HL-60 (cell line): ENCODE measurements at regions not wholly inside any gene's neighbourhood (a gene's known extent, or its start where the extent isn't known, plus 50 kb on each side); places are given as distances from the start of the nearest gene placed in this dataset.

Experiments
- DNase-seq, 2 experiments: peaks; one replicate each; pipeline ENCODE4 v3.0.0-alpha.2; 2010 to 2020; ENCODE audit warnings: low read depth in 1 of 2, low spot score in 1 of 2
- H3K27ac ChIP-seq: fragments of 250-450 bp; sonication (Bioruptor Pico); replicated peaks from 2 replicates; pipeline ENCODE4 v1.5.1; 2020; ENCODE audit warnings: mild to moderate bottlenecking, moderate library complexity
- H3K27me3 ChIP-seq: fragments of 250-450 bp; sonication (Bioruptor Pico); 2 replicates; pipeline ENCODE4 v1.5.1; 2021; ENCODE audit warnings: mild to moderate bottlenecking, moderate library complexity; ENCODE audit not compliant: insufficient read depth, poor library complexity, severe bottlenecking
- H3K4me3 ChIP-seq: replicated peaks from 2 replicates; pipeline ENCODE4 v1.5.1; 2011; ENCODE audit warnings: mild to moderate bottlenecking, control low read depth, low read length; ENCODE audit not compliant: insufficient read depth
- GABPA ChIP-seq: IDR thresholded peaks from 2 replicates; pipeline ENCODE4 v1.6.1; 2012; ENCODE audit warnings: low read depth
- POLR2AphosphoS5 ChIP-seq: IDR thresholded peaks from 2 replicates; pipeline ENCODE4 v1.6.1; 2012; ENCODE audit warnings: low read depth
- SPI1 ChIP-seq: IDR thresholded peaks from 2 replicates; pipeline ENCODE4 v1.6.1; 2012; ENCODE audit warnings: low read depth, mild to moderate bottlenecking, borderline replicate concordance
- TF ChIP-seq, protein P1 (sequence below): IDR thresholded peaks from one replicate; pipeline ENCODE4 v1.5.1; 2011; ENCODE audit warnings: low read length, control low read depth, inconsistent platforms; ENCODE audit not compliant: insufficient read depth
- TF ChIP-seq, protein P2 (sequence below): IDR thresholded peaks from 2 replicates; pipeline ENCODE4 v1.6.1; 2012; ENCODE audit warnings: low read depth; ENCODE audit not compliant: insufficient replicate concordance

DNA sequence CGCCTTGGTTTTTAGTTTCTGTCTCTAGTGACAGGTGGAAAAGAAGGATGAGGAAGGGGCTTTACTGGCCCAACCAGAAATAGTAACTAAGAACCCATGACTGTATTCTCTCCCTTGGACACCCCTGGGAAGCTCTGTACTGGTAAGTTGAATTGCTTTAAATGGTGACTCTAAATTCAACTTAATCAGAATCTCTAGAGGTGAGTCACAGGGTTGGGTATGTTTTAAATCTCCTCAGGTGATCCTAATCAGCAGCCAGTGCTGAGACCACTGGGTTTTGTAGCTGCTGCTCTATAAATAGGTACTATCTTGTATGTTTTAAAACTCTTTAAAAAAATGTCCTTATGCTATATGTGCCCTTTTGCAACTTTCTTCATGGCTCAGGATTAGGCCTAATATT is 314.0 kb upstream of the ECI2 start:
- no peak overlapping the region for H3K27ac ChIP-seq
- H3K27me3 ChIP-seq: no peaks in the 10 kb centered on the region
- no peak for DNase-seq
- H3K4me3 ChIP-seq: no peak overlapping the region
- TF ChIP-seq GABPA (no peak), POLR2AphosphoS5 (no peak), SPI1 (no peak)
- TF ChIP-seq, protein P1, sequence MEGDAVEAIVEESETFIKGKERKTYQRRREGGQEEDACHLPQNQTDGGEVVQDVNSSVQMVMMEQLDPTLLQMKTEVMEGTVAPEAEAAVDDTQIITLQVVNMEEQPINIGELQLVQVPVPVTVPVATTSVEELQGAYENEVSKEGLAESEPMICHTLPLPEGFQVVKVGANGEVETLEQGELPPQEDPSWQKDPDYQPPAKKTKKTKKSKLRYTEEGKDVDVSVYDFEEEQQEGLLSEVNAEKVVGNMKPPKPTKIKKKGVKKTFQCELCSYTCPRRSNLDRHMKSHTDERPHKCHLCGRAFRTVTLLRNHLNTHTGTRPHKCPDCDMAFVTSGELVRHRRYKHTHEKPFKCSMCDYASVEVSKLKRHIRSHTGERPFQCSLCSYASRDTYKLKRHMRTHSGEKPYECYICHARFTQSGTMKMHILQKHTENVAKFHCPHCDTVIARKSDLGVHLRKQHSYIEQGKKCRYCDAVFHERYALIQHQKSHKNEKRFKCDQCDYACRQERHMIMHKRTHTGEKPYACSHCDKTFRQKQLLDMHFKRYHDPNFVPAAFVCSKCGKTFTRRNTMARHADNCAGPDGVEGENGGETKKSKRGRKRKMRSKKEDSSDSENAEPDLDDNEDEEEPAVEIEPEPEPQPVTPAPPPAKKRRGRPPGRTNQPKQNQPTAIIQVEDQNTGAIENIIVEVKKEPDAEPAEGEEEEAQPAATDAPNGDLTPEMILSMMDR: no peak
- TF ChIP-seq, protein P2, sequence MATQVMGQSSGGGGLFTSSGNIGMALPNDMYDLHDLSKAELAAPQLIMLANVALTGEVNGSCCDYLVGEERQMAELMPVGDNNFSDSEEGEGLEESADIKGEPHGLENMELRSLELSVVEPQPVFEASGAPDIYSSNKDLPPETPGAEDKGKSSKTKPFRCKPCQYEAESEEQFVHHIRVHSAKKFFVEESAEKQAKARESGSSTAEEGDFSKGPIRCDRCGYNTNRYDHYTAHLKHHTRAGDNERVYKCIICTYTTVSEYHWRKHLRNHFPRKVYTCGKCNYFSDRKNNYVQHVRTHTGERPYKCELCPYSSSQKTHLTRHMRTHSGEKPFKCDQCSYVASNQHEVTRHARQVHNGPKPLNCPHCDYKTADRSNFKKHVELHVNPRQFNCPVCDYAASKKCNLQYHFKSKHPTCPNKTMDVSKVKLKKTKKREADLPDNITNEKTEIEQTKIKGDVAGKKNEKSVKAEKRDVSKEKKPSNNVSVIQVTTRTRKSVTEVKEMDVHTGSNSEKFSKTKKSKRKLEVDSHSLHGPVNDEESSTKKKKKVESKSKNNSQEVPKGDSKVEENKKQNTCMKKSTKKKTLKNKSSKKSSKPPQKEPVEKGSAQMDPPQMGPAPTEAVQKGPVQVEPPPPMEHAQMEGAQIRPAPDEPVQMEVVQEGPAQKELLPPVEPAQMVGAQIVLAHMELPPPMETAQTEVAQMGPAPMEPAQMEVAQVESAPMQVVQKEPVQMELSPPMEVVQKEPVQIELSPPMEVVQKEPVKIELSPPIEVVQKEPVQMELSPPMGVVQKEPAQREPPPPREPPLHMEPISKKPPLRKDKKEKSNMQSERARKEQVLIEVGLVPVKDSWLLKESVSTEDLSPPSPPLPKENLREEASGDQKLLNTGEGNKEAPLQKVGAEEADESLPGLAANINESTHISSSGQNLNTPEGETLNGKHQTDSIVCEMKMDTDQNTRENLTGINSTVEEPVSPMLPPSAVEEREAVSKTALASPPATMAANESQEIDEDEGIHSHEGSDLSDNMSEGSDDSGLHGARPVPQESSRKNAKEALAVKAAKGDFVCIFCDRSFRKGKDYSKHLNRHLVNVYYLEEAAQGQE: no peak

DNA sequence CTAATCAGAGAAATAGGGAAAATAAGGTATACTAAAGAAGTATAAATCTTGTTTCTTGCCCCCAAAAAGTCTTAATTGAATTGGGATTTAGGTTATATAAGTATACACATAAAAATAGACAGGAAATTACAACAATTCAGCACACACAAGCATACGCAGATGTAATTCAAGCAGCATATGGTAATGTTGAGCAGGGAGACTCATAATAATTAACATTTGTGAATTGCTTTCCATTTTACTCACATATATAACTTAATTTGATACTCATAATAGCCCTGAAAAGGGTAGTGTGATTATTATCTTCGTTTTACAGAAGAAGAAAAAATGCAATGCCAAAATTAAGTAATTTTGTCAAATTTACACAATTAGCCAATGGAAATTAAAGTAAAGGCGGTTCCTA is 313.5 kb upstream of the ECI2 start:
- TF ChIP-seq SPI1 (no peak), POLR2AphosphoS5 (no peak)
- TF ChIP-seq, protein P1: no peak
- TF ChIP-seq, protein P2: no peak
- DNase-seq: no peak

DNA sequence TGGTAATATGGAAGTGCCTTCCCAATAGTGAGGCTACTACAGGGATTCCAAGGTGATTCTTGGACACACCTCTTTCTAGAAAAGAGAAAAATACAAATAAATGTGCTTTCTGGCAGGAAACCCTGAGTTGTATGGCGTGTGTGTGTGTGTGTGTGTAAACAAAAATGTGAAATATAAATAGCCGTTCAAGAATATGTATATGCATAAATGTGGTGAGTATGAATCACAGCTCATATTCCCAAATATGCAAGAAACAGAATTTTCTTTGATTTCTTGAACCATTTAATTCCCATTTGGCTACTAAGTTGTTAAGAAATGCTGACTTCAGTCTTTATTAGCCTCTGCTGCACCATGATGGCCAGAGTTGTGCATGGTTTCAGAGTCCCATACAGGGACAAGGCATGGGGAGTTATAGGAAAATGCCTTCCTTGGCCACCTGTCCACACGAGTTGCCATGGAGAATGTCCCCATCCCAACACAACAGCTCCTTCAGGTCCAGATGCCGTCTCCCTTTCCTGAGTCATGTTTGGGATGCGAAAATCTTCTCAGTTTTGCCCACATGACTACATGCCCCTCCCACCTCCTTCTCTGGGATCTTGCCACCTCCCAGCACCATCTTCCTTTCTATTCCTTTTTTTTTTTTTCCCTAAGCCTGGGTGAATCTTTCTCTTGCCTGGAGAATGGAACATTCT is 312.4 kb upstream of the ECI2 start:
- Histone ChIP-seq H3K27ac (no peak overlapping the region), H3K27me3 (no peaks in the 10 kb centered on the region), H3K4me3 (no peak overlapping the region)
- TF ChIP-seq, protein P2: no peak
- TF ChIP-seq SPI1: no peak
- TF ChIP-seq GABPA: no peak
- DNase-seq: no peak

More for the DNA sequence above, 313.5 kb upstream of the ECI2 start:
- no peaks in the 10 kb centered on the region for H3K27me3 ChIP-seq
- H3K4me3 ChIP-seq: no peak overlapping the region
- H3K27ac ChIP-seq: no peak overlapping the region
